IMR-90 (cell line): ENCODE measurements at regions not wholly inside any gene's neighbourhood (a gene's known extent, or its start where the extent isn't known, plus 50 kb on each side); places are given as distances from the start of the nearest gene placed in this dataset.

ENCODE experiments used
- ATAC-seq: fragments of 200-7000 bp; cut with Tn5 transposase; 2 replicates; pipeline ENCODE4 v1.9.1; 2020; ENCODE audit warnings: low read depth, mild to moderate bottlenecking, moderate library complexity
- BruUV-seq: library from RNA; stranded (reverse); fragments of 400-500 nt; replicated peaks from 2 replicates; lab custom pipeline; 2021; lab: Mats Ljungman, UMichigan
- CTCF ChIA-PET: fragments of 300-600 bp; formaldehyde crosslinking; extraction: SDS; loops from one replicate; lab custom pipeline; 2021; ENCODE audit warnings: antibody characterized with exemption; lab: Yijun Ruan, JAX
- POLR2A ChIA-PET: fragments of 300-600 bp; sonication (Branson Sonifier 250); formaldehyde crosslinking; loops from one replicate; lab custom pipeline; 2022; ENCODE audit warnings: antibody characterized with exemption; ENCODE audit not compliant: unreplicated experiment; lab: Charles Lee
- DNase-seq: peaks from one replicate; pipeline ENCODE4 v3.0.0; 2013
- H2AFZ ChIP-seq: replicated peaks from 2 replicates; pipeline ENCODE3; 2013; ENCODE audit warnings: low read length, mild to moderate bottlenecking; ENCODE audit not compliant: poor library complexity
- H2AK5ac ChIP-seq: 2 replicates; pipeline ENCODE4 v1.6.1; 2013; ENCODE audit warnings: low read depth, low read length, inconsistent platforms
- H2AK9ac ChIP-seq: replicated peaks from 2 replicates; pipeline ENCODE3; 2013; ENCODE audit warnings: mild to moderate bottlenecking, low read depth, low read length, moderate library complexity; ENCODE audit not compliant: poor library complexity
- H2BK120ac ChIP-seq: 2 replicates; pipeline ENCODE4 v1.6.1; 2013; ENCODE audit warnings: low read depth, low read length, inconsistent platforms
- H2BK15ac ChIP-seq: 3 replicates; pipeline ENCODE4 v1.6.1; 2013; ENCODE audit warnings: low read depth, low read length, inconsistent platforms
- H2BK20ac ChIP-seq: 2 replicates; pipeline ENCODE4 v1.6.1; 2013; ENCODE audit warnings: low read depth, mild to moderate bottlenecking, inconsistent platforms, low read length, moderate library complexity
- H2BK5ac ChIP-seq: 2 replicates; pipeline ENCODE4 v1.6.1; 2013; ENCODE audit warnings: mild to moderate bottlenecking, low read depth, low read length, inconsistent platforms; ENCODE audit not compliant: poor library complexity, severe bottlenecking
- H3K14ac ChIP-seq: replicated peaks from 2 replicates; pipeline ENCODE4 v1.6.1; 2013; ENCODE audit warnings: low read depth, low read length, inconsistent platforms
- H3K18ac ChIP-seq: 2 replicates; pipeline ENCODE4 v1.6.1; 2013; ENCODE audit warnings: low read depth, low read length, control low read depth
- H3K23ac ChIP-seq: 2 replicates; pipeline ENCODE4 v1.6.1; 2013; ENCODE audit warnings: low read depth, low read length, inconsistent platforms
- H3K27ac ChIP-seq: 2 replicates; pipeline ENCODE4 v1.5.1; 2013; ENCODE audit warnings: mild to moderate bottlenecking, control low read depth, low read length; ENCODE audit not compliant: insufficient read depth
- H3K27me3 ChIP-seq: 2 replicates; pipeline ENCODE4 v1.6.1; 2013; ENCODE audit warnings: low read length; ENCODE audit not compliant: control insufficient read depth, insufficient read depth
- H3K36me3 ChIP-seq: 2 replicates; pipeline ENCODE4 v1.6.1; 2013; ENCODE audit warnings: low read length, mixed read lengths; ENCODE audit not compliant: control insufficient read depth, insufficient read depth
- H3K4ac ChIP-seq: 2 replicates; pipeline ENCODE4 v1.6.1; 2013; ENCODE audit warnings: low read depth, low read length, inconsistent platforms
- H3K4me1 ChIP-seq: 2 replicates; pipeline ENCODE4 v1.6.1; 2013; ENCODE audit warnings: low read length, mixed read lengths; ENCODE audit not compliant: control insufficient read depth, insufficient read depth
- H3K4me2 ChIP-seq: 2 replicates; pipeline ENCODE4 v1.6.1; 2013; ENCODE audit warnings: low read depth, mild to moderate bottlenecking, control low read depth, low read length, moderate library complexity
- H3K4me3 ChIP-seq: 2 replicates; pipeline ENCODE4 v1.5.1; 2013; ENCODE audit warnings: low read depth, mild to moderate bottlenecking, control low read depth, low read length, moderate library complexity; ENCODE audit not compliant: insufficient read depth
- H3K56ac ChIP-seq: 2 replicates; pipeline ENCODE4 v1.6.1; 2013; ENCODE audit warnings: low read length, inconsistent platforms; ENCODE audit not compliant: insufficient read depth; ENCODE audit errors: extremely low read depth
- H3K79me1 ChIP-seq, 2 experiments: 2 replicates each; pipeline ENCODE4 v1.6.1; 2013; ENCODE audit warnings: low read length in 2 of 2, inconsistent platforms in 1 of 2, low read depth in 1 of 2
- H3K9ac ChIP-seq: 2 replicates; pipeline ENCODE4 v1.6.1; 2013; ENCODE audit warnings: low read depth, low read length, control low read depth
- H3K9me1 ChIP-seq: 2 replicates; pipeline ENCODE4 v1.6.1; 2013; ENCODE audit warnings: low read length, inconsistent platforms; ENCODE audit not compliant: insufficient read depth
- H3K9me3 ChIP-seq: 2 replicates; pipeline ENCODE4 v1.6.1; 2013; ENCODE audit warnings: low read length; ENCODE audit not compliant: control insufficient read depth, insufficient read depth
- H4K20me1 ChIP-seq: 2 replicates; pipeline ENCODE4 v1.6.1; 2013; ENCODE audit warnings: low read length, inconsistent platforms; ENCODE audit not compliant: insufficient read depth
- H4K5ac ChIP-seq: 2 replicates; pipeline ENCODE4 v1.6.1; 2013; ENCODE audit warnings: mild to moderate bottlenecking, low read depth, low read length, control low read depth
- H4K8ac ChIP-seq, 2 experiments: 2 replicates each; pipeline ENCODE4 v1.6.1; 2013; ENCODE audit warnings: low read depth in 2 of 2, low read length in 2 of 2, control low read depth in 1 of 2, inconsistent platforms in 1 of 2
- H4K91ac ChIP-seq: 2 replicates; pipeline ENCODE4 v1.6.1; 2013; ENCODE audit warnings: low read depth, low read length, inconsistent platforms; ENCODE audit not compliant: insufficient read depth
- ELK1 ChIP-seq: fragments of 150-350 bp; IDR thresholded peaks from 2 replicates; pipeline ENCODE4 v1.6.1; 2016; ENCODE audit warnings: low read depth, mild to moderate bottlenecking, low read length, moderate library complexity, borderline replicate concordance
- FOS ChIP-seq: fragments of 150-350 bp; IDR thresholded peaks from 2 replicates; pipeline ENCODE4 v1.6.1; 2016; ENCODE audit warnings: low read depth, low read length
- MAFK ChIP-seq: IDR thresholded peaks from 2 replicates; pipeline ENCODE4 v1.6.1; 2012; ENCODE audit warnings: low read depth, low read length, improper control_type of control experiment
- MAZ ChIP-seq: IDR thresholded peaks from 2 replicates; pipeline ENCODE4 v1.6.1; 2012; ENCODE audit warnings: low read depth, mild to moderate bottlenecking, low read length, improper control_type of control experiment, moderate library complexity, borderline replicate concordance
- RAD21 ChIP-seq: IDR thresholded peaks from 2 replicates; pipeline ENCODE4 v1.6.1; 2012; ENCODE audit warnings: low read length, improper control_type of control experiment
- RCOR1 ChIP-seq: IDR thresholded peaks from 2 replicates; pipeline ENCODE4 v1.6.1; 2012; ENCODE audit warnings: mild to moderate bottlenecking, low read length, improper control_type of control experiment; ENCODE audit not compliant: insufficient replicate concordance
- SMC3 ChIP-seq: fragments of 150-350 bp; IDR thresholded peaks from 2 replicates; pipeline ENCODE4 v1.6.1; 2016; ENCODE audit warnings: low read depth, mild to moderate bottlenecking, antibody characterized with exemption, low read length, moderate library complexity
- WGBS, 2 experiments: methylation state at CpG; one replicate each; pipeline versions ENCODE4 v1.1.5 to v1.1.7; 2013; ENCODE audit warnings: missing lambda C conversion rate in 2 of 2; ENCODE audit not compliant: insufficient read length in 1 of 2; ENCODE audit errors: extremely low coverage in 2 of 2; 5-methylcytosine and 5-hydroxymethylcytosine counted together
- dilution Hi-C: fragments of 300-500 bp; cut with HindIII; formaldehyde crosslinking; loops from one replicate; pipeline ENCODE4 v1.14.3; 2018; ENCODE audit warnings: low sequenced_read_pairs; ENCODE audit not compliant: unreplicated experiment
- in situ Hi-C: fragments of 300-500 bp; cut with MboI; formaldehyde crosslinking; loops from 3 replicates; pipeline ENCODE4 v1.14.3; 2019; ENCODE audit warnings: low sequenced_read_pairs, inconsistent platforms, mixed read lengths
- intact Hi-C: fragments of 100-400 bp; cut with micrococcal nuclease; formaldehyde crosslinking; loops from 2 replicates; pipeline ENCODE4 v1.10.0; 2022

- CTCF ChIA-PET = no interaction called here
Observed at GRCh38 chr2:173696274-173696673, 268.9 kb downstream of the SP3 start.

More at GRCh38 chr2:173696274-173696673, 268.9 kb downstream of the SP3 start:
- H3K9me3 ChIP-seq = no peaks in the 10 kb centered on the region
- H4K8ac ChIP-seq = no peak overlapping the region
- ATAC-seq = no peak
- TF ChIP-seq FOS (no peak), ELK1 (no peak), MAZ (no peak), RCOR1 (no peak), MAFK (no peak), SMC3 (no peak), RAD21 (no peak)
- H3K4me2 ChIP-seq = no peak overlapping the region
- no peak overlapping the region for H3K9ac ChIP-seq
- no peaks in the 10 kb centered on the region for H3K36me3 ChIP-seq
- no peaks in the 10 kb centered on the region for H3K27me3 ChIP-seq
- no peaks in the 10 kb centered on the region for H4K20me1 ChIP-seq
- H4K5ac ChIP-seq = no peak overlapping the region
- no peak overlapping the region for H2AK5ac ChIP-seq
- H3K79me1 ChIP-seq = no peaks in the 10 kb centered on the region
- no peak overlapping the region for H3K14ac ChIP-seq
- H3K56ac ChIP-seq = no peak overlapping the region; the same call in 1 of the 2 replicates
- in situ Hi-C loops = no loop called here
- POLR2A ChIA-PET = no interaction called here
- no peak for DNase-seq
- H2AFZ ChIP-seq = no peak overlapping the region
- 40% methylated on average over 2 of the region's 5 CpGs; no CpG with 5 or more reads in 1 of the 2 experiments for WGBS, 2 experiments
- H3K4ac ChIP-seq = no peak overlapping the region
- no peak overlapping the region for H3K18ac ChIP-seq
- H2AK9ac ChIP-seq = no peak overlapping the region
- intact Hi-C loops = no loop called here
- H3K4me1 ChIP-seq = no peaks in the 10 kb centered on the region
- no peak overlapping the region for H4K91ac ChIP-seq
- H3K27ac ChIP-seq = no peak overlapping the region
- H3K4me3 ChIP-seq = no peak overlapping the region
- dilution Hi-C loops = no loop called here
- no peak overlapping the region for H3K23ac ChIP-seq
- no peak overlapping the region for H2BK20ac ChIP-seq
- no peak overlapping the region for H2BK120ac ChIP-seq
- no TSS peak for BruUV-seq
- H3K9me1 ChIP-seq = no peaks in the 10 kb centered on the region
- H2BK5ac ChIP-seq = no peak overlapping the region
- H2BK15ac ChIP-seq = no peak overlapping the region
